ENCODE measurements at regions not wholly inside any gene's neighbourhood (a gene's known extent, or its start where the extent isn't known, plus 50 kb on each side); places are given as distances from the start of the nearest gene placed in this dataset.

- no peaks in the 10 kb centered on the region for H3K27me3 ChIP-seq (ENCODE audit: control insufficient read depth, low read length)
- no peak overlapping the region for H3K27ac ChIP-seq (ENCODE audit: low read depth, low read length)
- no peaks in the 10 kb centered on the region for H3K79me2 ChIP-seq (ENCODE audit: control insufficient read depth, low read length)
- H3F3A ChIP-seq (ENCODE audit: control insufficient read depth, insufficient read depth): no peaks in the 10 kb centered on the region
- no peaks in the 10 kb centered on the region for H3K36me3 ChIP-seq (ENCODE audit: control insufficient read depth, low read length)
- no peaks in the 10 kb centered on the region for H3K9me2 ChIP-seq (replicated peaks; ENCODE audit: control insufficient read depth, low read length)
- TF ChIP-seq EZH2phosphoT487 (IDR thresholded peaks at IDR 0.05; ENCODE audit: borderline replicate concordance, low read length) (no peak), CTCF (IDR thresholded peaks at IDR 0.05; ENCODE audit: low read depth, low read length, poor library complexity, severe bottlenecking) (no peak)
- no peaks in the 10 kb centered on the region for H4K20me1 ChIP-seq (ENCODE audit: control insufficient read depth, insufficient read depth, low read depth, low read length)
- no peak overlapping the region for H3K4me3 ChIP-seq (ENCODE audit: low read length)
- no peaks in the 10 kb centered on the region for H3K4me1 ChIP-seq (ENCODE audit: control insufficient read depth, low read length)
- no peaks in the 10 kb centered on the region for H3K9me3 ChIP-seq (ENCODE audit: control insufficient read depth, insufficient read depth, low read length)
- no peak overlapping the region for H3K4me2 ChIP-seq (ENCODE audit: low read length)
These were observed 463.5 kb upstream of the RASGRP1 start for GRCh38 chr15:39028069-39028468.

- Histone ChIP-seq H3K27me3 (ENCODE audit: control insufficient read depth, low read length) (no peaks in the 10 kb centered on the region), H3K9me3 (ENCODE audit: control insufficient read depth, insufficient read depth, low read length) (no peaks in the 10 kb centered on the region), H3K4me2 (ENCODE audit: low read length) (no peak overlapping the region), H3K27ac (ENCODE audit: low read depth, low read length) (no peak overlapping the region), H3K4me3 (ENCODE audit: low read length) (no peak overlapping the region), H3F3A (ENCODE audit: control insufficient read depth, insufficient read depth) (no peaks in the 10 kb centered on the region), H4K20me1 (ENCODE audit: control insufficient read depth, insufficient read depth, low read depth, low read length) (no peaks in the 10 kb centered on the region), H3K79me2 (ENCODE audit: control insufficient read depth, low read length) (no peaks in the 10 kb centered on the region), H3K4me1 (ENCODE audit: control insufficient read depth, low read length) (no peaks in the 10 kb centered on the region), H3K9me2 (replicated peaks; ENCODE audit: control insufficient read depth, low read length) (no peaks in the 10 kb centered on the region), H3K36me3 (ENCODE audit: control insufficient read depth, low read length) (no peaks in the 10 kb centered on the region)
- TF ChIP-seq CTCF (IDR thresholded peaks at IDR 0.05; ENCODE audit: low read depth, low read length, poor library complexity, severe bottlenecking): no peak
- no peak for TF ChIP-seq EZH2phosphoT487 (IDR thresholded peaks at IDR 0.05; ENCODE audit: borderline replicate concordance, low read length)
These were observed 465.1 kb upstream of the RASGRP1 start for GRCh38 chr15:39029741-39030140.

GRCh38 chr15:39030291-39031070, 465.9 kb upstream of the RASGRP1 start:
- no peaks in the 10 kb centered on the region for H3K36me3 ChIP-seq (ENCODE audit: control insufficient read depth, low read length)
- no peaks in the 10 kb centered on the region for H3K9me2 ChIP-seq (replicated peaks; ENCODE audit: control insufficient read depth, low read length)
- H3K4me2 ChIP-seq (ENCODE audit: low read length): no peak overlapping the region
- H3F3A ChIP-seq (ENCODE audit: control insufficient read depth, insufficient read depth): no peaks in the 10 kb centered on the region
- TF ChIP-seq EZH2phosphoT487 (IDR thresholded peaks at IDR 0.05; ENCODE audit: borderline replicate concordance, low read length): no peak
- no peak for TF ChIP-seq CTCF (IDR thresholded peaks at IDR 0.05; ENCODE audit: low read depth, low read length, poor library complexity, severe bottlenecking)
- H3K79me2 ChIP-seq (ENCODE audit: control insufficient read depth, low read length): no peaks in the 10 kb centered on the region
- H4K20me1 ChIP-seq (ENCODE audit: control insufficient read depth, insufficient read depth, low read depth, low read length): no peaks in the 10 kb centered on the region
- no peaks in the 10 kb centered on the region for H3K9me3 ChIP-seq (ENCODE audit: control insufficient read depth, insufficient read depth, low read length)
- H3K4me1 ChIP-seq (ENCODE audit: control insufficient read depth, low read length): no peaks in the 10 kb centered on the region
- H3K27me3 ChIP-seq (ENCODE audit: control insufficient read depth, low read length): no peaks in the 10 kb centered on the region
- no peak overlapping the region for H3K27ac ChIP-seq (ENCODE audit: low read depth, low read length)
- no peak overlapping the region for H3K4me3 ChIP-seq (ENCODE audit: low read length)
